ENCODE measurements at regions not wholly inside any gene's neighbourhood (a gene's known extent, or its start where the extent isn't known, plus 50 kb on each side); places are given as distances from the start of the nearest gene placed in this dataset.
A peak's percentile ranks its signal among the peaks of the same experiment; 100 is the strongest.

DNA sequence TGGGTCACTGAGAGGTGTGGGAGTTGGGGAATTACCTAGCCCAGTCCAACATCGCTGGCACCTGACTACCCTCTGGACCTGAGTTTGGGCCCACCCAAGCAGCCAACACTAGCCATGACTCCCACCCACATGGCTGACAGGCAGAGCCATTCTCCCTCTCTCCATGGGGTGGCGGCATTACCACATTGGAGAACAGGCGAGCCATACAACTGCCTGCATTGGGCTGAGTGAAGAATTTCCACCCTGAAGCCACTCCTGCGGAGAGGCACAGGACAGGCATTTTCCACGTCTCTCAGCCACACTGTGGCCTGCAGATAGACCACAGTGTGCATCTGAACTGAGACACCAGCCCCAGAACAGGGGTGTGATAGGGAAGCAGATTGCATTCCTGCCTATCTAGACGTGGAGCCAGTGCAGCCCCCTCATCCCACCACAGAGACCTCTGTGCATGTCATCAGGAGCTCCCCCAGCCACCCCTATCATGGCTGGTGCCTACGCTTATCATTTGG lies 58.2 kb upstream of the ANTXRL start:
- intact Hi-C loops (cut with micrococcal nuclease; ENCODE audit: unreplicated experiment) = loop anchor here (5.0 kb wide), 1 partner anchor 339 kb away; no protein-coding TSS in a partner anchor
- no TSS peak for BruUV-seq (replicated peaks)

GRCh38 chr10:46229144-46229563 lies 57.6 kb upstream of the ANTXRL start:
- Histone ChIP-seq H3K4me1 (ENCODE audit: insufficient read depth, low read length, poor library complexity, severe bottlenecking) (no peaks in the 10 kb centered on the region), H3K4me3 (ENCODE audit: low read depth, low read length, poor library complexity, severe bottlenecking) (no peak overlapping the region), H3K27me3 (replicated peaks; ENCODE audit: insufficient read depth, low read depth, low read length, poor library complexity) (no peaks in the 10 kb centered on the region), H3K27ac (ENCODE audit: low read depth, low read length, poor library complexity, severe bottlenecking) (no peak overlapping the region), H3K9me3 (ENCODE audit: low read depth, low read length, poor library complexity, severe bottlenecking) (no peaks in the 10 kb centered on the region), H3K36me3 (ENCODE audit: insufficient read depth, low read length, poor library complexity, severe bottlenecking) (no peaks in the 10 kb centered on the region)
- TF ChIP-seq CTCF (conservative IDR thresholded peaks at IDR 0.05; ENCODE audit: low read depth, low read length) = peak; percentile 80
- no peak for TF ChIP-seq EZH2 (IDR thresholded peaks at IDR 0.05; ENCODE audit: borderline replicate concordance, low read depth, low read length, poor library complexity, severe bottlenecking)
- intact Hi-C loops (cut with micrococcal nuclease; ENCODE audit: unreplicated experiment) = loop anchor here (5.0 kb wide), 1 partner anchor 338 kb away; no protein-coding TSS in a partner anchor
- BruUV-seq (replicated peaks) = no TSS peak
- peak; percentile 61 for DNase-seq (ENCODE audit: low spot score)
- ChIA-PET POLR2A (ENCODE audit: low non-redundant PET) (no interaction called here), CTCF (no interaction called here)

More for the DNA sequence above, 58.2 kb upstream of the ANTXRL start:
- TF ChIP-seq EZH2 (IDR thresholded peaks at IDR 0.05; ENCODE audit: borderline replicate concordance, low read depth, low read length, poor library complexity, severe bottlenecking) (no peak), CTCF (conservative IDR thresholded peaks at IDR 0.05; ENCODE audit: low read depth, low read length) (peak; percentile 84)
- H3K27me3 ChIP-seq (replicated peaks; ENCODE audit: insufficient read depth, low read depth, low read length, poor library complexity) = no peaks in the 10 kb centered on the region
- no peaks in the 10 kb centered on the region for H3K9me3 ChIP-seq (ENCODE audit: low read depth, low read length, poor library complexity, severe bottlenecking)
- POLR2A ChIA-PET (ENCODE audit: low non-redundant PET) = no interaction called here
- H3K27ac ChIP-seq (ENCODE audit: low read depth, low read length, poor library complexity, severe bottlenecking) = no peak overlapping the region
- peak; percentile 78 for DNase-seq (ENCODE audit: low spot score)
- CTCF ChIA-PET = no interaction called here
- H3K36me3 ChIP-seq (ENCODE audit: insufficient read depth, low read length, poor library complexity, severe bottlenecking) = no peaks in the 10 kb centered on the region
- H3K4me3 ChIP-seq (ENCODE audit: low read depth, low read length, poor library complexity, severe bottlenecking) = no peak overlapping the region
- no peaks in the 10 kb centered on the region for H3K4me1 ChIP-seq (ENCODE audit: insufficient read depth, low read length, poor library complexity, severe bottlenecking)

GRCh38 chr10:46230615-46231014 lies 56.2 kb upstream of the ANTXRL start:
- Histone ChIP-seq H3K9me3 (ENCODE audit: low read depth, low read length, poor library complexity, severe bottlenecking) (no peaks in the 10 kb centered on the region), H3K4me1 (ENCODE audit: insufficient read depth, low read length, poor library complexity, severe bottlenecking) (no peaks in the 10 kb centered on the region), H3K27ac (ENCODE audit: low read depth, low read length, poor library complexity, severe bottlenecking) (no peak overlapping the region), H3K4me3 (ENCODE audit: low read depth, low read length, poor library complexity, severe bottlenecking) (no peak overlapping the region), H3K27me3 (replicated peaks; ENCODE audit: insufficient read depth, low read depth, low read length, poor library complexity) (no peaks in the 10 kb centered on the region), H3K36me3 (ENCODE audit: insufficient read depth, low read length, poor library complexity, severe bottlenecking) (no peaks in the 10 kb centered on the region)
- POLR2A ChIA-PET (ENCODE audit: low non-redundant PET) = no interaction called here
- no TSS peak for BruUV-seq (replicated peaks)
- CTCF ChIA-PET = no interaction called here
- intact Hi-C loops (cut with micrococcal nuclease; ENCODE audit: unreplicated experiment) = no loop called here
- no peak for TF ChIP-seq CTCF (conservative IDR thresholded peaks at IDR 0.05; ENCODE audit: low read depth, low read length)
- no peak for DNase-seq (ENCODE audit: low spot score)

Measured in A673 (cell line).